ENCODE measurements at regions not wholly inside any gene's neighbourhood (a gene's known extent, or its start where the extent isn't known, plus 50 kb on each side); places are given as distances from the start of the nearest gene placed in this dataset.

- Histone ChIP-seq H3K4me3 (ENCODE audit: low read depth in 1 of 2, low read length in 2 of 2) (no peak overlapping the region), H3K9ac (ENCODE audit: low read depth in 1 of 2, low read length in 2 of 2) (no peak overlapping the region), H3K4me1 (ENCODE audit: control insufficient read depth in 1 of 2, insufficient read depth in 2 of 2, low read length in 2 of 2) (no peaks in the 10 kb centered on the region), H3K36me3 (ENCODE audit: control insufficient read depth in 1 of 2, insufficient read depth in 2 of 2, low read length in 2 of 2) (no peaks in the 10 kb centered on the region), H3K27me3 (ENCODE audit: control insufficient read depth in 1 of 2, insufficient read depth in 2 of 2, low read length in 2 of 2) (no peaks in the 10 kb centered on the region), H3K9me3 (ENCODE audit: control insufficient read depth in 1 of 2, low read length in 2 of 2) (no peaks in the 10 kb centered on the region), H3K27ac (ENCODE audit: low read depth, low read length) (no peak overlapping the region)
Measured at GRCh38 chr2:121872651-121873050, 117.2 kb downstream of the TSN start.

- Histone ChIP-seq H3K36me3 (ENCODE audit: control insufficient read depth in 1 of 2, insufficient read depth in 2 of 2, low read length in 2 of 2) (no peaks in the 10 kb centered on the region), H3K4me3 (ENCODE audit: low read depth in 1 of 2, low read length in 2 of 2) (no peak overlapping the region), H3K4me1 (ENCODE audit: control insufficient read depth in 1 of 2, insufficient read depth in 2 of 2, low read length in 2 of 2) (no peaks in the 10 kb centered on the region), H3K9me3 (ENCODE audit: control insufficient read depth in 1 of 2, low read length in 2 of 2) (no peaks in the 10 kb centered on the region), H3K27ac (ENCODE audit: low read depth, low read length) (no peak overlapping the region), H3K9ac (ENCODE audit: low read depth in 1 of 2, low read length in 2 of 2) (no peak overlapping the region), H3K27me3 (ENCODE audit: control insufficient read depth in 1 of 2, insufficient read depth in 2 of 2, low read length in 2 of 2) (no peaks in the 10 kb centered on the region)
Measured at GRCh38 chr2:121873864-121874263, 118.4 kb downstream of the TSN start.

GRCh38 chr2:121875585-121876185 lies 120.2 kb downstream of the TSN start:
- Histone ChIP-seq H3K4me1 (ENCODE audit: control insufficient read depth in 1 of 2, insufficient read depth in 2 of 2, low read length in 2 of 2) (no peaks in the 10 kb centered on the region), H3K36me3 (ENCODE audit: control insufficient read depth in 1 of 2, insufficient read depth in 2 of 2, low read length in 2 of 2) (no peaks in the 10 kb centered on the region), H3K27me3 (ENCODE audit: control insufficient read depth in 1 of 2, insufficient read depth in 2 of 2, low read length in 2 of 2) (no peaks in the 10 kb centered on the region), H3K27ac (ENCODE audit: low read depth, low read length) (no peak overlapping the region), H3K9me3 (ENCODE audit: control insufficient read depth in 1 of 2, low read length in 2 of 2) (no peaks in the 10 kb centered on the region), H3K9ac (ENCODE audit: low read depth in 1 of 2, low read length in 2 of 2) (no peak overlapping the region), H3K4me3 (ENCODE audit: low read depth in 1 of 2, low read length in 2 of 2) (no peak overlapping the region)

- Histone ChIP-seq H3K27me3 (ENCODE audit: control insufficient read depth in 1 of 2, insufficient read depth in 2 of 2, low read length in 2 of 2) (peaks cover 0 to 3% of the 10 kb centered on the region in 2 donors), H3K36me3 (ENCODE audit: control insufficient read depth in 1 of 2, insufficient read depth in 2 of 2, low read length in 2 of 2) (no peaks in the 10 kb centered on the region), H3K4me3 (ENCODE audit: low read depth in 1 of 2, low read length in 2 of 2) (no peak overlapping the region)
Measured at GRCh38 chr2:121877366-121877765, 121.9 kb downstream of the TSN start.

GRCh38 chr2:121880283-121880682 lies 124.8 kb downstream of the TSN start:
- Histone ChIP-seq H3K27me3 (ENCODE audit: control insufficient read depth in 1 of 2, insufficient read depth in 2 of 2, low read length in 2 of 2) (peaks cover 0 to 3% of the 10 kb centered on the region in 2 donors), H3K36me3 (ENCODE audit: control insufficient read depth in 1 of 2, insufficient read depth in 2 of 2, low read length in 2 of 2) (no peaks in the 10 kb centered on the region), H3K27ac (ENCODE audit: low read depth, low read length) (no peak overlapping the region), H3K4me1 (ENCODE audit: control insufficient read depth in 1 of 2, insufficient read depth in 2 of 2, low read length in 2 of 2) (no peaks in the 10 kb centered on the region), H3K4me3 (ENCODE audit: low read depth in 1 of 2, low read length in 2 of 2) (no peak overlapping the region), H3K9me3 (ENCODE audit: control insufficient read depth in 1 of 2, low read length in 2 of 2) (no peaks in the 10 kb centered on the region), H3K9ac (ENCODE audit: low read depth in 1 of 2, low read length in 2 of 2) (no peak overlapping the region)

More at GRCh38 chr2:121877366-121877765, 121.9 kb downstream of the TSN start:
- Histone ChIP-seq H3K9ac (ENCODE audit: low read depth in 1 of 2, low read length in 2 of 2) (no peak overlapping the region), H3K4me1 (ENCODE audit: control insufficient read depth in 1 of 2, insufficient read depth in 2 of 2, low read length in 2 of 2) (no peaks in the 10 kb centered on the region), H3K9me3 (ENCODE audit: control insufficient read depth in 1 of 2, low read length in 2 of 2) (no peaks in the 10 kb centered on the region), H3K27ac (ENCODE audit: low read depth, low read length) (no peak overlapping the region)

GRCh38 chr2:121881038-121881437 lies 125.6 kb downstream of the TSN start:
- no peak overlapping the region for H3K27ac ChIP-seq (ENCODE audit: low read depth, low read length)
- H3K4me3 ChIP-seq (ENCODE audit: low read depth in 1 of 2, low read length in 2 of 2), result no peak overlapping the region
- H3K9ac ChIP-seq (ENCODE audit: low read depth in 1 of 2, low read length in 2 of 2), result no peak overlapping the region
- H3K36me3 ChIP-seq (ENCODE audit: control insufficient read depth in 1 of 2, insufficient read depth in 2 of 2, low read length in 2 of 2), result no peaks in the 10 kb centered on the region
- peaks cover 0 to 3% of the 10 kb centered on the region in 2 donors for H3K27me3 ChIP-seq (ENCODE audit: control insufficient read depth in 1 of 2, insufficient read depth in 2 of 2, low read length in 2 of 2)
- H3K9me3 ChIP-seq (ENCODE audit: control insufficient read depth in 1 of 2, low read length in 2 of 2), result no peaks in the 10 kb centered on the region
- no peaks in the 10 kb centered on the region for H3K4me1 ChIP-seq (ENCODE audit: control insufficient read depth in 1 of 2, insufficient read depth in 2 of 2, low read length in 2 of 2)

GRCh38 chr2:121881950-121882349 lies 126.5 kb downstream of the TSN start:
- Histone ChIP-seq H3K4me1 (ENCODE audit: control insufficient read depth in 1 of 2, insufficient read depth in 2 of 2, low read length in 2 of 2) (no peaks in the 10 kb centered on the region), H3K27me3 (ENCODE audit: control insufficient read depth in 1 of 2, insufficient read depth in 2 of 2, low read length in 2 of 2) (peaks cover 0 to 6% of the 10 kb centered on the region in 2 donors), H3K4me3 (ENCODE audit: low read depth in 1 of 2, low read length in 2 of 2) (no peak overlapping the region), H3K9ac (ENCODE audit: low read depth in 1 of 2, low read length in 2 of 2) (no peak overlapping the region), H3K9me3 (ENCODE audit: control insufficient read depth in 1 of 2, low read length in 2 of 2) (no peaks in the 10 kb centered on the region), H3K27ac (ENCODE audit: low read depth, low read length) (no peak overlapping the region), H3K36me3 (ENCODE audit: control insufficient read depth in 1 of 2, insufficient read depth in 2 of 2, low read length in 2 of 2) (no peaks in the 10 kb centered on the region)

GRCh38 chr2:121884078-121884477 lies 128.6 kb downstream of the TSN start:
- no peak overlapping the region for H3K4me3 ChIP-seq (ENCODE audit: low read depth in 1 of 2, low read length in 2 of 2)
- no peaks in the 10 kb centered on the region for H3K4me1 ChIP-seq (ENCODE audit: control insufficient read depth in 1 of 2, insufficient read depth in 2 of 2, low read length in 2 of 2)
- H3K9ac ChIP-seq (ENCODE audit: low read depth in 1 of 2, low read length in 2 of 2), result no peak overlapping the region
- H3K27me3 ChIP-seq (ENCODE audit: control insufficient read depth in 1 of 2, insufficient read depth in 2 of 2, low read length in 2 of 2), result peaks cover 0 to 6% of the 10 kb centered on the region in 2 donors
- no peak overlapping the region for H3K27ac ChIP-seq (ENCODE audit: low read depth, low read length)
- H3K36me3 ChIP-seq (ENCODE audit: control insufficient read depth in 1 of 2, insufficient read depth in 2 of 2, low read length in 2 of 2), result no peaks in the 10 kb centered on the region
- H3K9me3 ChIP-seq (ENCODE audit: control insufficient read depth in 1 of 2, low read length in 2 of 2), result no peaks in the 10 kb centered on the region

GRCh38 chr2:121884511-121884921 lies 129.1 kb downstream of the TSN start:
- Histone ChIP-seq H3K27me3 (ENCODE audit: control insufficient read depth in 1 of 2, insufficient read depth in 2 of 2, low read length in 2 of 2) (peaks cover 0 to 6% of the 10 kb centered on the region in 2 donors), H3K4me1 (ENCODE audit: control insufficient read depth in 1 of 2, insufficient read depth in 2 of 2, low read length in 2 of 2) (no peaks in the 10 kb centered on the region), H3K36me3 (ENCODE audit: control insufficient read depth in 1 of 2, insufficient read depth in 2 of 2, low read length in 2 of 2) (no peaks in the 10 kb centered on the region), H3K27ac (ENCODE audit: low read depth, low read length) (no peak overlapping the region), H3K9me3 (ENCODE audit: control insufficient read depth in 1 of 2, low read length in 2 of 2) (no peaks in the 10 kb centered on the region), H3K9ac (ENCODE audit: low read depth in 1 of 2, low read length in 2 of 2) (no peak overlapping the region), H3K4me3 (ENCODE audit: low read depth in 1 of 2, low read length in 2 of 2) (no peak overlapping the region)

GRCh38 chr2:121886059-121886458 lies 130.6 kb downstream of the TSN start:
- H3K4me1 ChIP-seq (ENCODE audit: control insufficient read depth in 1 of 2, insufficient read depth in 2 of 2, low read length in 2 of 2), result no peaks in the 10 kb centered on the region
- H3K9ac ChIP-seq (ENCODE audit: low read depth in 1 of 2, low read length in 2 of 2), result no peak overlapping the region
- no peaks in the 10 kb centered on the region for H3K9me3 ChIP-seq (ENCODE audit: control insufficient read depth in 1 of 2, low read length in 2 of 2)
- no peak overlapping the region for H3K4me3 ChIP-seq (ENCODE audit: low read depth in 1 of 2, low read length in 2 of 2)
- no peak overlapping the region for H3K27ac ChIP-seq (ENCODE audit: low read depth, low read length)
- H3K27me3 ChIP-seq (ENCODE audit: control insufficient read depth in 1 of 2, insufficient read depth in 2 of 2, low read length in 2 of 2), result peaks cover 0 to 4% of the 10 kb centered on the region in 2 donors
- H3K36me3 ChIP-seq (ENCODE audit: control insufficient read depth in 1 of 2, insufficient read depth in 2 of 2, low read length in 2 of 2), result no peaks in the 10 kb centered on the region

Measured in duodenal mucosa (tissue), 2 donors.